Liver (tissue), 8 donors: ENCODE measurements at regions not wholly inside any gene's neighbourhood (a gene's known extent, or its start where the extent isn't known, plus 50 kb on each side); places are given as distances from the start of the nearest gene placed in this dataset.

Experiments
- DNase-seq: peaks from one replicate; pipeline ENCODE4 v3.0.0-alpha.2; 2017; ENCODE audit warnings: low spot score
- H3K27ac ChIP-seq, 2 donors: one replicate each; pipeline ENCODE4 v1.7.0; 2013; ENCODE audit warnings: inconsistent platforms in 2 of 2, low read length in 2 of 2, control low read depth in 1 of 2, low read depth in 1 of 2, mild to moderate bottlenecking in 1 of 2
- H3K27me3 ChIP-seq, 4 donors: one replicate each; pipeline versions ENCODE4 v1.6.1 to v1.7.0; 2013; ENCODE audit warnings: low read length in 3 of 4, inconsistent platforms in 1 of 4, mild to moderate bottlenecking in 1 of 4, moderate library complexity in 1 of 4; ENCODE audit not compliant: control insufficient read depth in 4 of 4, insufficient read depth in 4 of 4
- H3K36me3 ChIP-seq, 4 donors: one replicate each; pipeline versions ENCODE4 v1.6.1 to v1.7.0; 2013; ENCODE audit warnings: low read length in 3 of 4, mild to moderate bottlenecking in 3 of 4, low read depth in 1 of 4, moderate library complexity in 1 of 4; ENCODE audit not compliant: control insufficient read depth in 4 of 4, insufficient read depth in 3 of 4
- H3K4me1 ChIP-seq, 4 donors: one replicate each; pipeline versions ENCODE4 v1.6.1 to v1.7.0; 2013; ENCODE audit warnings: low read length in 3 of 4, mild to moderate bottlenecking in 3 of 4, moderate library complexity in 1 of 4; ENCODE audit not compliant: control insufficient read depth in 4 of 4, insufficient read depth in 4 of 4
- H3K4me3 ChIP-seq, 3 donors: one replicate each; pipeline versions ENCODE4 v1.6.1 to v1.7.0; 2013; ENCODE audit warnings: low read length in 3 of 3, control low read depth in 1 of 3, low read depth in 1 of 3, mild to moderate bottlenecking in 1 of 3
- H3K9ac ChIP-seq, 2 donors: one replicate each; pipeline ENCODE4 v1.7.0; 2013; ENCODE audit warnings: low read length in 2 of 2, mild to moderate bottlenecking in 2 of 2, moderate library complexity in 2 of 2, control low read depth in 1 of 2, low read depth in 1 of 2
- H3K9me3 ChIP-seq, 4 donors: one replicate each; pipeline versions ENCODE4 v1.6.1 to v1.7.0; 2013; ENCODE audit warnings: low read length in 3 of 4; ENCODE audit not compliant: control insufficient read depth in 4 of 4
- EGR1 ChIP-seq, 2 donors: IDR thresholded peaks; 2 replicates each; pipeline ENCODE4 v1.6.1; 2016 to 2018; ENCODE audit warnings: antibody characterized with exemption in 2 of 2, low read depth in 2 of 2
- FOXA1 ChIP-seq: IDR thresholded peaks from 2 replicates; pipeline ENCODE4 v1.6.1; 2016; ENCODE audit warnings: antibody characterized with exemption
- FOXA2 ChIP-seq: IDR thresholded peaks from 2 replicates; pipeline ENCODE4 v1.6.1; 2016; ENCODE audit warnings: antibody characterized with exemption
- GABPA ChIP-seq, 2 donors: IDR thresholded peaks in 1 of 2; conservative IDR thresholded peaks in 1 of 2; 2 replicates each; pipeline ENCODE4 v1.6.1; 2016; ENCODE audit warnings: antibody characterized with exemption in 2 of 2, mild to moderate bottlenecking in 1 of 2, moderate library complexity in 1 of 2
- HNF4A ChIP-seq, 2 donors: conservative IDR thresholded peaks; 2 replicates each; pipeline ENCODE4 v1.6.1; 2016; ENCODE audit warnings: antibody characterized with exemption in 2 of 2, mild to moderate bottlenecking in 2 of 2
- HNF4G ChIP-seq: IDR thresholded peaks from 2 replicates; pipeline ENCODE4 v1.6.1; 2016; ENCODE audit warnings: antibody characterized with exemption
- JUND ChIP-seq, 2 donors: IDR thresholded peaks; 2 replicates each; pipeline ENCODE4 v1.6.1; 2016; ENCODE audit warnings: antibody characterized with exemption in 2 of 2
- NR2F2 ChIP-seq: IDR thresholded peaks from 2 replicates; pipeline ENCODE4 v1.6.1; 2016; ENCODE audit warnings: antibody characterized with exemption
- RAD21 ChIP-seq, 2 donors: IDR thresholded peaks; 2 replicates each; pipeline ENCODE4 v1.6.1; 2016; ENCODE audit warnings: antibody characterized with exemption in 2 of 2, mild to moderate bottlenecking in 2 of 2
- RXRA ChIP-seq, 2 donors: IDR thresholded peaks; 2 replicates each; pipeline ENCODE4 v1.6.1; 2017 to 2018; ENCODE audit warnings: antibody characterized with exemption in 2 of 2, mild to moderate bottlenecking in 1 of 2
- SP1 ChIP-seq: IDR thresholded peaks from 2 replicates; pipeline ENCODE4 v1.6.1; 2018; ENCODE audit warnings: antibody characterized with exemption, mild to moderate bottlenecking
- TAF1 ChIP-seq: conservative IDR thresholded peaks from 2 replicates; pipeline ENCODE4 v1.6.1; 2016; ENCODE audit warnings: antibody characterized with exemption, mild to moderate bottlenecking
- YY1 ChIP-seq: IDR thresholded peaks from 2 replicates; pipeline ENCODE4 v1.6.1; 2016; ENCODE audit warnings: antibody characterized with exemption, mild to moderate bottlenecking
- WGBS: extraction: QIAGEN DNeasy Blood & Tissue Kit; methylation state at CpG from one replicate; pipeline ENCODE4 v1.1.7; 2013; 5-methylcytosine and 5-hydroxymethylcytosine counted together
- TF ChIP-seq, protein P1 (sequence below): IDR thresholded peaks from 2 replicates; pipeline ENCODE4 v1.6.1; 2016; ENCODE audit warnings: antibody characterized with exemption, mild to moderate bottlenecking
- TF ChIP-seq, protein P2 (sequence below): fragments of 150-350 bp; IDR thresholded peaks from 2 replicates; pipeline ENCODE4 v1.5.1; 2017; ENCODE audit warnings: improper control_type of control experiment, low read depth, low read length; ENCODE audit not compliant: missing input control
- TF ChIP-seq, protein P3 (sequence below): IDR thresholded peaks from 2 replicates; pipeline ENCODE4 v1.6.1; 2016; ENCODE audit warnings: antibody characterized with exemption
- TF ChIP-seq, protein P4 (sequence below): IDR thresholded peaks from 2 replicates; pipeline ENCODE4 v1.6.1; 2016; ENCODE audit warnings: antibody characterized with exemption
- donor health status: healthy.
- donor health status: healthy.
- donor health status: healthy.
- donor health status: healthy.
- donor health status: healthy.

DNA sequence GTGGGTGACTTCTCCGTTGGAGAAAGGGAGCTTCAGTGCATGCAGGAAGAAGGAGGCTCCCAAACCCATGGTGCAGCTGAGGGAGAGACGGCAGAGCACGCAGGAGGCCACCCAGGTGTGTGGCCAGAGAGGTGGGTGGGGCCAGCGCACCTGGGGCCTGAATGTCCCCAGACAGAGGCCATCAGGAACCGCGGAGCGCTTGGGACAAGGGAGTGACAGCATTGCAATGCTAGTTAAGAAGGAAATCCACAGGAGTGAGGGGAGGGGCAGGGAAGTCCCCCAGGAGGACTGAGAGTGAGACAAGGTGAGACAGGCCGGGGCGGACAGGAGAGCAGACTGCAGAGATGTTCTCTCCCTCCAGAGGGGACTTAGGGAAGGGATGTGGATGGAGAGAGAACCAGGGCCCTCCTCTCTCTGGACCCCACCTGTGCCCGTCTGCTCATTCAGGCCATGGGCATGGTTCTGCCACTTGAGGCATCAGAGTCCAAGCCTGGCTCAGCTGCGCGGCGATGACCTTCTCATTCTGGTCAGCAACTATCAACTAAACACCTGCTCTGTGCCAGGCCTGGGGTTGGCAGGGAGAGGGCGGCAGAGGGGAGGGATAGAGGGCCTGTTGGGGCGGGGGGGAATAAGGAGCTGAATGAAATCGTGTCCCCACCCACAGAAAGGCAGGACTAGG is 69.4 kb upstream of the COL13A1 start:
- H3K4me3 ChIP-seq, result no peak overlapping the region
- no peaks in the 10 kb centered on the region for H3K4me1 ChIP-seq
- H3K27me3 ChIP-seq, result no peaks in the 10 kb centered on the region
- H3K9ac ChIP-seq, result no peak overlapping the region
- H3K9me3 ChIP-seq, result no peaks in the 10 kb centered on the region
- no peak for DNase-seq
- TF ChIP-seq FOXA2, result no peak
- TF ChIP-seq HNF4A (conservative IDR thresholded peaks at IDR 0.05), result no peak
- TF ChIP-seq, protein P1, sequence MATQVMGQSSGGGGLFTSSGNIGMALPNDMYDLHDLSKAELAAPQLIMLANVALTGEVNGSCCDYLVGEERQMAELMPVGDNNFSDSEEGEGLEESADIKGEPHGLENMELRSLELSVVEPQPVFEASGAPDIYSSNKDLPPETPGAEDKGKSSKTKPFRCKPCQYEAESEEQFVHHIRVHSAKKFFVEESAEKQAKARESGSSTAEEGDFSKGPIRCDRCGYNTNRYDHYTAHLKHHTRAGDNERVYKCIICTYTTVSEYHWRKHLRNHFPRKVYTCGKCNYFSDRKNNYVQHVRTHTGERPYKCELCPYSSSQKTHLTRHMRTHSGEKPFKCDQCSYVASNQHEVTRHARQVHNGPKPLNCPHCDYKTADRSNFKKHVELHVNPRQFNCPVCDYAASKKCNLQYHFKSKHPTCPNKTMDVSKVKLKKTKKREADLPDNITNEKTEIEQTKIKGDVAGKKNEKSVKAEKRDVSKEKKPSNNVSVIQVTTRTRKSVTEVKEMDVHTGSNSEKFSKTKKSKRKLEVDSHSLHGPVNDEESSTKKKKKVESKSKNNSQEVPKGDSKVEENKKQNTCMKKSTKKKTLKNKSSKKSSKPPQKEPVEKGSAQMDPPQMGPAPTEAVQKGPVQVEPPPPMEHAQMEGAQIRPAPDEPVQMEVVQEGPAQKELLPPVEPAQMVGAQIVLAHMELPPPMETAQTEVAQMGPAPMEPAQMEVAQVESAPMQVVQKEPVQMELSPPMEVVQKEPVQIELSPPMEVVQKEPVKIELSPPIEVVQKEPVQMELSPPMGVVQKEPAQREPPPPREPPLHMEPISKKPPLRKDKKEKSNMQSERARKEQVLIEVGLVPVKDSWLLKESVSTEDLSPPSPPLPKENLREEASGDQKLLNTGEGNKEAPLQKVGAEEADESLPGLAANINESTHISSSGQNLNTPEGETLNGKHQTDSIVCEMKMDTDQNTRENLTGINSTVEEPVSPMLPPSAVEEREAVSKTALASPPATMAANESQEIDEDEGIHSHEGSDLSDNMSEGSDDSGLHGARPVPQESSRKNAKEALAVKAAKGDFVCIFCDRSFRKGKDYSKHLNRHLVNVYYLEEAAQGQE, result no peak
- no peak for TF ChIP-seq GABPA (IDR thresholded peaks at IDR 0.05 in 1 of 2, conservative IDR thresholded peaks at IDR 0.05 in 1 of 2)
- TF ChIP-seq HNF4G, result no peak
- no peak for TF ChIP-seq RXRA (IDR thresholded peaks at IDR 0.05)
- TF ChIP-seq TAF1, result no peak
- no peak for TF ChIP-seq YY1
- no peak for TF ChIP-seq JUND (IDR thresholded peaks at IDR 0.05)
- TF ChIP-seq NR2F2, result no peak
- TF ChIP-seq, protein P2, sequence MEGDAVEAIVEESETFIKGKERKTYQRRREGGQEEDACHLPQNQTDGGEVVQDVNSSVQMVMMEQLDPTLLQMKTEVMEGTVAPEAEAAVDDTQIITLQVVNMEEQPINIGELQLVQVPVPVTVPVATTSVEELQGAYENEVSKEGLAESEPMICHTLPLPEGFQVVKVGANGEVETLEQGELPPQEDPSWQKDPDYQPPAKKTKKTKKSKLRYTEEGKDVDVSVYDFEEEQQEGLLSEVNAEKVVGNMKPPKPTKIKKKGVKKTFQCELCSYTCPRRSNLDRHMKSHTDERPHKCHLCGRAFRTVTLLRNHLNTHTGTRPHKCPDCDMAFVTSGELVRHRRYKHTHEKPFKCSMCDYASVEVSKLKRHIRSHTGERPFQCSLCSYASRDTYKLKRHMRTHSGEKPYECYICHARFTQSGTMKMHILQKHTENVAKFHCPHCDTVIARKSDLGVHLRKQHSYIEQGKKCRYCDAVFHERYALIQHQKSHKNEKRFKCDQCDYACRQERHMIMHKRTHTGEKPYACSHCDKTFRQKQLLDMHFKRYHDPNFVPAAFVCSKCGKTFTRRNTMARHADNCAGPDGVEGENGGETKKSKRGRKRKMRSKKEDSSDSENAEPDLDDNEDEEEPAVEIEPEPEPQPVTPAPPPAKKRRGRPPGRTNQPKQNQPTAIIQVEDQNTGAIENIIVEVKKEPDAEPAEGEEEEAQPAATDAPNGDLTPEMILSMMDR, result no peak
- TF ChIP-seq, protein P3, sequence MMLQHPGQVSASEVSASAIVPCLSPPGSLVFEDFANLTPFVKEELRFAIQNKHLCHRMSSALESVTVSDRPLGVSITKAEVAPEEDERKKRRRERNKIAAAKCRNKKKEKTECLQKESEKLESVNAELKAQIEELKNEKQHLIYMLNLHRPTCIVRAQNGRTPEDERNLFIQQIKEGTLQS, result no peak
- no peak for TF ChIP-seq RAD21 (IDR thresholded peaks at IDR 0.05)
- no peak for TF ChIP-seq EGR1 (IDR thresholded peaks at IDR 0.05; ENCODE audit: low read depth in 2 of 2)
- no peak for TF ChIP-seq SP1
- no peak for TF ChIP-seq FOXA1
- TF ChIP-seq, protein P4, sequence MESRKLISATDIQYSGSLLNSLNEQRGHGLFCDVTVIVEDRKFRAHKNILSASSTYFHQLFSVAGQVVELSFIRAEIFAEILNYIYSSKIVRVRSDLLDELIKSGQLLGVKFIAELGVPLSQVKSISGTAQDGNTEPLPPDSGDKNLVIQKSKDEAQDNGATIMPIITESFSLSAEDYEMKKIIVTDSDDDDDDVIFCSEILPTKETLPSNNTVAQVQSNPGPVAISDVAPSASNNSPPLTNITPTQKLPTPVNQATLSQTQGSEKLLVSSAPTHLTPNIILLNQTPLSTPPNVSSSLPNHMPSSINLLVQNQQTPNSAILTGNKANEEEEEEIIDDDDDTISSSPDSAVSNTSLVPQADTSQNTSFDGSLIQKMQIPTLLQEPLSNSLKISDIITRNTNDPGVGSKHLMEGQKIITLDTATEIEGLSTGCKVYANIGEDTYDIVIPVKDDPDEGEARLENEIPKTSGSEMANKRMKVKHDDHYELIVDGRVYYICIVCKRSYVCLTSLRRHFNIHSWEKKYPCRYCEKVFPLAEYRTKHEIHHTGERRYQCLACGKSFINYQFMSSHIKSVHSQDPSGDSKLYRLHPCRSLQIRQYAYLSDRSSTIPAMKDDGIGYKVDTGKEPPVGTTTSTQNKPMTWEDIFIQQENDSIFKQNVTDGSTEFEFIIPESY, result no peak
- 93% methylated on average over 16 of the region's 16 CpGs for WGBS
- H3K27ac ChIP-seq, result no peak overlapping the region
- no peaks in the 10 kb centered on the region for H3K36me3 ChIP-seq

DNA sequence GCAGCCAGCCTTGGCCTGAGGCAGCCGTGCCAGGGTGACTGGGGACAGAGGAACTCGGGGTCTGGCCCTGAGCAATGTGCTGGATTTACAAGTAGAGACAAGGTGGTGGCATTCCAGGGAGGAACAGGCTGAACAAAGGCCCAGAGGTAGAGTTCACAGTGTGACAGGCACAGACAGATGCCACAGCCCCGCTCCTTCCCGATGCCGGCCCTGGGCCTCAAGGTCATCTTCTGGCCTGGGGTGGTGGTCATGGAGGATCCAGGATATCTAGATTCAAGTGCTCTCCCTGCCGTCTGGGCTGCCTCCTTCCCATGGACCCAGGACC is 68.9 kb upstream of the COL13A1 start:
- Histone ChIP-seq H3K27me3 (no peaks in the 10 kb centered on the region), H3K9me3 (no peaks in the 10 kb centered on the region), H3K27ac (no peak overlapping the region), H3K4me3 (no peak overlapping the region), H3K9ac (no peak overlapping the region), H3K4me1 (no peaks in the 10 kb centered on the region), H3K36me3 (no peaks in the 10 kb centered on the region)
- DNase-seq, result no peak
- TF ChIP-seq JUND (IDR thresholded peaks at IDR 0.05), result no peak
- TF ChIP-seq, protein P3, result no peak
- 89% methylated on average over 6 of the region's 6 CpGs for WGBS
